HT-29 (cell line): ENCODE measurements at regions not wholly inside any gene's neighbourhood (a gene's known extent, or its start where the extent isn't known, plus 50 kb on each side); places are given as distances from the start of the nearest gene placed in this dataset.
"Not testable (repeated sequence)": the region's sequence is repeated elsewhere in the genome, so short reads cannot be mapped to it uniquely, and the experiment has no call there.

Experiments
- DNase-seq: peaks from one replicate; pipeline ENCODE4 v3.0.0-alpha.2; 2015; ENCODE audit warnings: low spot score

DNA sequence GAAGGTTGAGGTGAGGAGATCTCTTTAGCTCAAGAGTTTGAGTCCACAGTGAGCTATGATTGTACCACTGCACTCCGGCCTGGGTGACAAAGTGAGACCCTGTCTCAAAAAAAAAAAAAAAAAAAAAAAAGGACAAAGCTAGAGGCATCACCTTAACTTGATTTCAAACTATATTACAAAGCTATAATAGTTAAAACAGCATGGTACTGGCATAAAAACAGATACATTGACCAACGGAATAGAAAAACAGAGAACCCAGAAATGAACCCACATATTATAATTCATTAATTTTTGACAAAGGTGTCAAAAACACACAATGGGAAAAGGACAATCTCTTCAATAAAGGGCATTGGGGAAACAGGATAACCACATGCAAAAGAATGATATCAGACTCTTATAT, 50.8 kb upstream of the MBOAT1 start:
- no peak for DNase-seq

DNA sequence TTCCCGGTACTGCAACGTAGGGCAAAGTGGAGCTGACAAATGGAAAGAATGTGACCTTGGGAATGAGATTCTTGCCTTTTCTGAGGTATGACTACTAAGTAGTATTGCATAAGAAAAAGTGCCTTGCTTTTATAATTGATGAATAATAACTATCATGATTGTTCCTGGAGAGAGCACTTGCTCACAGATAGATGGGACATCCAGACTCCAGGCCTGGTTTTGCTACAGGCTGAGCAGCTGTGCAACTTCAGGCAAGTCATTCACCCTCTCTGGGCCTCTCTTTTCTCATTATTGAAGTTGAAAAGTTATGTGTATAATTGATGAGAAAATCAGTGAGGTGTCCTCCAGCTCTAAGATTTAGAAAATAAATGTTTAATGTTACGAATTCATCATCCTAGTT, 53.6 kb upstream of the MBOAT1 start:
- no peak for DNase-seq

DNA sequence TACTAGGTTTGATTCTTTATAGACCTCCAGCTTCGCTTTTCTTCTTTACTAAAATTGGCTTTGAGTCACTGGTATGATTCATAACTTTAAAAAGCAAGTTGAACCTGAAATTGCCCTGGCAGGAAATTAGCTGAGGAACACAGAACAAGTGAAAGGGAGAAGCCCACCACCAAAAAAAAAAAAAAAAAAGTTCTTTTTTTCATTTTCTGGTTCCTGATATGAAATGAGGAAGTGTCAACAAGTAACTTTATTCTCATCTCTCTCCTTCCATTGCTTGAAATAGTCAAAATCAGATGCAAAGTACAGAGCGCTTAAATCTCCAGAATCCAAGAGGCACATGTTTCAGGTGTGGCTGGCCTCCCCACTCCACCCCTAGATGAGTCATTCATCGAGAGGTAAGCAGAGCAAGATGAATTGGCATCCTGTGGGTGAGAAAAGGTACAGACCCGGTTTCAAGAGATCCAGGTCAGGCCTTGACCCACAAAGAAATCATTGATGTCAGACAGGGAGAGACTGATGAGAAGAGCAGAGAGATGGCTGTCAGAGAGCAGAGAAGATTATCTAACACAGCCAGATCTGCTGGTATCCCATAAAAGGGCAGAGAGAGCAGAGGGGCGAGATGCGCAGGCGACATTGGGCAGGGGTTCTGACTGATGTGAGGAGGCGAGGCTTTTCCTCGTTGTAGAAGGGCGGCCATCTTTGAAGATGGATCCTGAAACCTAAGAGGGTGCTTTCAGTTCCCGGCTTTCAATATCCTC, 54.8 kb upstream of the MBOAT1 start:
- DNase-seq: peak; percentile 14

DNA sequence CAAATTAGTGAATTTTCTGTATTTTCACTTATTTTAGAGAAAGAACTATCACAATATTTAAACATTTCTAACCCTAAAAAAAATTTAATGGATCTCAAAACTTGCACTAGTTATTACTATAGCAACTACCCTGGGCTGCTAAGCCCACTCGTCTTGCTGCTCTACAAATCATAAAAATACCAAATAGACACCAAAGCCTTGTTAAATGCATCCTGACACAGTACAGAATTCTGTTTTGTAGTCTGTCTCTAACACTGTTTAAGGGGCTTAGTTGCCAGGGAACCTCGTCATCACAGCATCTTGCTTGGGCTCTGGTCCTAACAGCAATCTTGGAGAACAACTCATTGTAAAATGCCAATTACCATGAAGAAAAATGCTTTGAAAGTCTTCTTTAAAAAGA, 56.9 kb upstream of the MBOAT1 start:
- no peak for DNase-seq

DNA sequence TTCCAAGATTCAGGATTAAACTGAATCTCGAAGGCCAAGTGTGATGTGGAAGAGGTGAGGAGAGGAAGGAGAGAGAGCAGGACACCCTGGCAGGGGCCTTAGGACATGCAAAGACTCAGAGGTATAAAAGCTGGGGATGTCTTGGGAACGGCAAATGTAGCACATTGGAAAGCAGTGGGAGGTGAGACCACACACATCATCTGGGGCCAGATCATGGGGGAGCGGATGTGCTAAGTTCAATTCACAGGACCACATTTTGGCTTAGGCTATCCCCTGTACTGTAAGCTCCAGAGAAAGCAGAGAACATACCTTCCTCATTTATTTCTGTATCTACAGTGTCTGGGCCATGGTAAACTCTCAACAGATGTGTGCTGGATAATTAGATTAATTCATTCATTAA, 59.5 kb upstream of the MBOAT1 start:
- DNase-seq: no peak

DNA sequence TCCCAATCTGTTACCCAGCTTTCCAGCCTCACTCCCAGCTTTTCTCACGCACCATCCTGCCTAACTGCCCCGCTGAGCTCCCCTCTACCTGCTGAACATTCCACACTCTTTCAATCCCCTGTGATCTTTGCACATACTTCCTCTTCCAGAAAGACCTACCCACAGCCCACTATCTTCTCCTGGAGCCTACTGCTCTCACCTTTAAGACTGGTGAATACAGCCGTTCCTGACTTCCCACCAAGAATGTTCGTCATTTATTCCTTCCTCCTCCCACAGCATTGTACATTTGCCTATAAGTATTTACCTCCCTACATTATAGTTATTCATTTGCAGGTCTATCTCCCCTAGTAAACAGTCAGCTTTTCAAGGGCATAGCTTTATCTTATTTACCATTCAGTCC, 61.9 kb upstream of the MBOAT1 start:
- DNase-seq: no peak

DNA sequence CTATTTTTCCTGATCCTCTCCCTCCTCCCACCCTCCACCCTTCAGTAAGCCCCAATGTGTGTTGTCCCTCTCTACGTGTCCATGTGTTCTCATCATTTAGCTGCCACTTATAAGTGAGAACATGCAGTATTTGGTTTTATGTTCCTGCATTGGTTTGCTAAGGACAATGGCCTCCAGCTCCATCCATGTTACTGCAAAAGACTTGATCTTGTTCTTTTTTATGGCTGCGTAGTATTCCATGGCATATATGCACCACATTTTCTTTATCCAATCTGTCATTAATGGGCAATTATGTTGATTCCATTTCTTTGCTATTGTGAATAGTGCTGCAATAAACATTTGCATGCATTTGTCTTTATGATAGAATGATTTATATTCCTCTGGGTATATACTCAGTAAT, 63.6 kb upstream of the MBOAT1 start:
- DNase-seq: not testable (repeated sequence)

DNA sequence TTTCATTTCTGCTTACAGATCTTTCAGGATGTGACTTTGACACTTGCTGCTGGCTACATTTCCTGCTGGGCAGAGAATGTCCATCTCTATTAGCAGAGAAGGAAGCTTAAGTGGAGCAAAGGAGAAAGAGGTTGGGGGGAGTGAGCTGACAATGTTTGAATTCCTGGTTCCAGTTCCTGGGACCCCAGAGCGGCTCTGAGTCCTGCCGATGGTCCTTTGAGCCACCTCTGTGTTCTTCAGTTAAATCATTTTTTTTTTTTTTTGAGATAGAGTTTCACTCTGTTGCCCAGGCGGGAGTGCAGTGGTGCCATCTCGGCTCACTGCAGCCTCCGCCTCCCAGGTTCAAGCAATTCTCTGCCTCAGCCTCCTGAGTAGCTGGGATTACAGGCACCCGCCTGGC, 65.5 kb upstream of the MBOAT1 start:
- not testable (repeated sequence) for DNase-seq

DNA sequence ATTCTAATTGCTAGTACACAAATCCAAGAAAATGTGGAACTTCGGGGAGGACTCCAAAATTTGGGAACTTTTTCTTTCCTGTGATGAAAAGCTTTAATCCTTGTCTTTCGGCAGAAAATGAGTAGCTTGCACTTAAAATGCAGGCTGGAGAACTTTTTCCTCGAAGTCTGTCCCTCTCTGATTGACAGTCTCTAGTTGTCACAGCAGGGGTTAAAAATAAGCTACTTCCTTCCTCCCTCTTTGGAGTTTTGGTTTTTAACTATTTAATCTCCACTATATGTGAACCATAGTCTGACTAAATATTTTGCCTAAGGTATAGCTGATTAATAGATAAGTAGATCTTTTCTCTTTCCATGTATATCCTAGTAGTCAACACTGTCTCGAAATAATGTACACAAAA, 66.8 kb upstream of the MBOAT1 start:
- DNase-seq: no peak

DNA sequence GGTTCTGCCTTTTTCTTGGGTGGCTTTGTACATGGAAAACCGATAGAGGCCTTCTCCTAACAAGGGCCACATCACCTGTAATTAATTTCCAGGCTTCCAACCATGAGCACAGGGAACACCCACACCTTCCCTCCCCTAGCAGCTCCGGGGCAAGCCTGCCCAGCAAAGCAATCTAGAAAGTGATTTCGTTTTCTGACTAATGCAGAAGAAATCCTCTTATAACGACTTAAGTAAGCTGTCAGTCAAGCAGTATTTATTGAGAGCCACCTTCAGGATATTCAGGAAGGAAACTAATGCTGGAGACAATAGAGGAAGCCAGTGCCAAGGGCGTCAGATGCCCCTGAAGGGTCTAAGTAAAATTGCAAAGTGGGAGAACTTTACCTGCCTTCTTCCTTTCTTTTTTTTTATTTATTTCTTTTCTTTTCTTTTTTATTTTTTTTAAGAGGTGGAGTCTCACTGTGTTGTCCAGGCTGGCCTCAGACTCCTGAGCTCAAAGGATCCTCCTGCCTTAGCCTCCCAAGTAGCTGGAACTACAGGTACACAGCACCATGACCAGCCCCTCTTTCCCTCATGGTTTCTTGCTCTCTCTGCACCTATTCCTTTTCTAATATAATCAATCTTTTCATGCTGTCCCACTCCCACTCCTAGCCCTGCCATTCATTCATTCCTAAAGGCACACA, 67.5 kb upstream of the MBOAT1 start:
- DNase-seq: no peak

DNA sequence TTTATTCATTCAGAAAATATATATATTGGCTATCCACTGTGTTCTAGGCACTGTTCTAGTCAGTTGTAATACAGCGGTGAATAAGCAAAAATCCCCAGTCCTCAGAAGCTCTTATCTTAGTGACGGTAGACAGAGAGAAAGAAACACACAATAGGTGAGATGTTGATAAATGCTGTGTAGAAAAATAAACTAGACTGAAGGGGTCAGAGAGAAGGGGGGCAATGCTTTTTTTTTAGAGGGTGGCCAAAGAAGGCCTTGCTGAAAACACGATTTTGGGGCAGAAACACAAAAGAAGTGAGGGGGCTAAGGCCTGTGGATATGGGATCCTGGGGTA, 68.0 kb upstream of the MBOAT1 start:
- no peak for DNase-seq

DNA sequence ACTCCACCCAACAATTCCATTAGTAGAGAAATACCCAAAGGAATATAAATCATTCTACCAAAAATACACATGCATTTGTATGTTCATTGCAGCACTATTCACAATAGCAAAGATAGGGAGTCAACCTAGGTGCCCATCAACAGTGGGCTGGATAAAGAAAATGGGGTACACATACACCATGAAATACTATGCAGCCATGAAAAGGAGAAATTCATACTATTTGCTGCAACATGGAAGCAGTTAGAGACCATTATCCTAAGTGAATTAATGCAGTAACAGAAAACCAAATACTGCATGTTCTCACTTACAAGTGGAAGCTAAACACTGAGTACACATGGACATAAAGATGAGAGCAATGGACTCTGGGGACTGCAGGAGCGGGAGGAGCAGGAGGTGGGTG, 72.4 kb upstream of the MBOAT1 start:
- no peak for DNase-seq

DNA sequence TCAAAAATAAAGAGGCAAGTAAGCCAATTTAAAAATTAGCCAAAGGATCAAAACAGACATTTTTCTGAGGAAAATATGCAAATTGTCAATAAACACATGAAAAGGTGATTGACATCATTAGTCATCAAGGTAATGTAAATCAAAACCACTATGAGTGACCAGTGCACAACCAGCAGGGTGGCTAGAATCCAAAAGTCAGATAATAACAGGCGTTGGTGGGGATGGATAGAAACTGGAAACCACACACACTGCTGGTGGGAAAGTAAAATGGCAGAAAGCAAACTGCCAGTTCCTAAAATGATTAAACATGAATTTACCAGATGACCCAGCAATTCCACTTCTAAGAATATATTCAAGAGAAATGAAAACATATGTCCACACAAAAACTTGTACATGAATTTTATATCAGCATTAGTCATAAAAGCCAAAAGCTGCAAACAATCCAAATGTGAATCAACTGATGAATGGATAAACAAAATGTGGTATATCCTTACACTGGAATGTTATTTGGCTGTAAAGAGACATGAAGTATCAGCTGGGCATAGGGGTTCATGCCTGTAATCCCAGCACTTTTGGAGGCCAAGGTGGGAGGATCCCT, 74.8 kb upstream of the MBOAT1 start:
- no peak for DNase-seq

DNA sequence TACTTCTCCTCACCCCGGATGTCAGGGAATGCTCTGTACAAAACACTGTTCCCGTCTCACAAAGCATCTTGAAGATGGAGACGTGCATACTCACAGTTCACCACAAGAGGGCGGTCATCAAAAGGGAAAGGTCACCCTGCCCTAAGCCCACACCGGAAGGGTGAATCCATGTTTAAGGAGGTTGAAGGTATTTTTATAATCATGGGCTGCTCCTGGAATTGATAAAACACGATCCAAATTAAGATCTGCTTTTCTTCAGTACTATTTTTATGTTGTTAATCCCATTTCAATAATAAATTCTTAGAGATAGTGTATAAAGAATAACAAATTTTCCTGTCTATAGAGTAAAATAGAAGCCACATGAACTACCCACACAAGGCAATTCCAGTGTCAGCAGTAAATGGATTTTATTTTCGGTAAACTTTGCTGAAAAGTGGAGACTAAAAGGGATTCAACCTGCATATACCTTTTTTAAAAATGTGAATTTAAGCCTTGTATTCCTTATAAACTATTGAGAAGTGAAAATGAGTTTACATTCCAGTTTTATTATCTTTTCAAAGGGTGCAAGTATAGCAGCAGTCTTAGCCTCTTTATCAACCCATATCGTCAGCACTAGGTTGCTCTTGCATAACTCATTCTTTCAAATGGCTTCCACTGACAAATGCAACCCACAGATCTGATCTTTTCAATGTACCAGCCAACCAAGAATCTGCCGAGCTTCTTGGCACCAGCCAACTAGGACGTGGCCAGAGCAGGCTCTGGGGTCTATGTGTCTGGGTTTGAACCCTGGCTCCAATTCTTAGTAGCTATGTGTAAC, 79.7 kb upstream of the MBOAT1 start:
- DNase-seq: peak; percentile 92

DNA sequence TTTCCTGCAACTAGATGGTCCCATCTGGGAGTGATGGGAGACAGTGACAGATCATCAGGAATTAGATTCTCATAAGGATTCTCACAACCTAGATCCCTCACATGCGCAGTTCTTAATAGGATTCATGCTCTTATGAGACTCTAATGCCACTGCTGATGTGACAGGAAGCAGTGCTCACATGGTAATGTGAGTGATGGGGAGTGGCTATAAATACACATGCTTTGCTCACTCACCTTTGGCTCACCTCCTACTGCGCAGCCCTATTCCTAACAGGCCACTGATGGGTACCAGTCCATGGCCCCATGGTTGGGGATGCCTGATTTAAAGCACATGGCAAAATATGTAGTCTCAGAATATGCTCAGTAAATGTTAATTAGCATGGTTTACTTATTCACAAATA, 80.6 kb upstream of the MBOAT1 start:
- no peak for DNase-seq

DNA sequence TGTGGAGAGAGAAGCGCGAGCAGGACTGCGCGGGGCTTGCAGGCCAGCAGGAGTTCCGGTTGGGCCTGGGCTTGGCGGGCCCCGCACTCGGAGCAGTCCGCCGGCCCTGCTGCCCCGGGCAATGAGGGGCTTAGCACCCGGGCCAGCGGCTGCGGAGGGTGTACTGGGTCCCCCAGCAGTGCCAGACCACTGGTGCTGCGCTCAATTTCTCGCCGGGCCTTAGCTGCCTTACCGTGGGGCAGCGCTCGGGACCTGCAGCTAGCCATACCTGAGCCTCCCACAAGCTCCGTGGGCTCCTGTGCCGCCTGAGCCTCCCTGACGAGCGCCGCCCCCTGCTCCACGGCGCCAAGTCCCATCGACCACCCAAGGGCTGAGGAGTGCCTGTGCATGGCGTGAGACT, 89.0 kb upstream of the MBOAT1 start:
- DNase-seq: no peak

DNA sequence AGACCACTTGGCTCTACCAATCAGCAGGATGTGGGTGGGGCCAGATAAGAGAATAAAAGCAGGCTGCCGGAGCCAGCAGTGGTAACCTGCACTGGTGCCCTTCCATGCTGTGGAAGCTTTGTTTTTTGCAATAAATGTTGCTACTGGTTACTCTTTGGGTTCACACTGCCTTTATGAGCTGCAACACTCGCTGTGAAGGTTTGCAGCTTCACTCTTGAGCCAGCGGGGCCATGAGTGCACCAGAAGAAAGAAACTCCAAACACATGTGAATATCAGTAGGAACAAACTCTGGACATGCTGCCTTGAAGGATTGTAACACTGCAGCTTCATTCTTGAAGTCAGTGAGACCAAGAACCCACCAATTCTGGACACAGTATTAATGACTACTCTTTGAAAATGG, 89.9 kb upstream of the MBOAT1 start:
- DNase-seq: no peak

DNA sequence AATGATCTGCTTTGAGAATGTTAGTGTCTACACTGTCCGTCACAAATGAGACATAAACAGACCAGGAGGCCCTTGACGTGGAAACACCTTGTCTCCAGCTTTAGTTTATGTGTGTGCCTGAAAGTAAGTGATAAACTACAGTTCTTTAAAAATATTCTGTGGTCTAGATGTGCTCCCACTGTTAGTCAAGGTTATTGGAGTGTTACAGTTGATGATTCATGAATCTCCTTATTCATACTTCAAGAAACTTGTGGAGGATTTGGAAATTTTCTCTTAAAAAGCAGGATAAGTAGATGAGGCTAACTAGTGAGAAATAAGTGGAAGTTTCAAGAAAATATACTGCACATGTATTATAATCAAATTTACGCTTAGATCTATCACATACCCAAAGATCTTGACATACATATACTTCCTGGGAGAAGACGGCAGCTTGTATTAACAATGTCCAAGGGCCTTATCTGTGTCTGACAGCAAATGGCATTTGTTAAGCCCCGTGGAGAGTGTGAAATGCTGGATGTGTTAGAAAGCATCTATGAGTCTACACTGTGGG, 90.5 kb upstream of the MBOAT1 start:
- DNase-seq: no peak

DNA sequence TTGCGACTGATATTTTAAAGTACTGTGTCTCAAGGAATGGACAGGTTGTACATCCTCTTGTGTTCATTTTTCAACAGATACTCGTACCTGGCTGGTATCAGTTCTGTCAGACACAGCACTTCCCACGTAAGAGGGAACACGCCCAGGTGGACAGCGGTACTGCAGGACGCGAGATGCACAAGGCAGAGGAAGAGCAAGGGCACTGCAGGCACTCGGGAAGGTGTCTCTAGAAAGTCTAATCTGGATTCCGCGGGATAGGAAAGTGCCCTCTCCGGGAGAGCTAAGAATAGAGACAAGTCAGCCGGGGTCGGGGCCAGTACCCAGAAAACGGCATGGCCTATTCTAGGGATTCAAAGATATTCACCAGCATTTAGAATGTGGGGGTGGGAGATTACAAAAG, 94.2 kb upstream of the MBOAT1 start:
- DNase-seq: no peak

DNA sequence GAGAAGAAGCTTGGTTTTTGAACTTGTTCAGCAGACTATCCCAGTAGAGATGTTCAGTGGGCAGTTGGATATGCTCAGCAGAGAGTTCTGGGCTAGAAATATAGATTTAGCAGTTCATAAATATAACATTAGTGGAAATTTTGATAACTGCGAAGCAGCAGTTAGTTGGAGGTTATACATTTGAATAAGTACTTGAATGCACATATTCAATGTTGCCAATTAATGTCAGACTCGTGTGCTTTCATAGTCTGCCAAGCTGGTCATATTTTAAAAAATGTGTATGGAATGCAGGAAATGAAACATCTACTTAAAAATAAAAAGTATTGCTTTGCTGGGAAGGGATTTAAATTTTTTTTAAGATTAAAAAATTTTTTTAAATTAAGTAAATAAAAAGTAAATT, 92.5 kb upstream of the E2F3 start:
- DNase-seq: no peak

DNA sequence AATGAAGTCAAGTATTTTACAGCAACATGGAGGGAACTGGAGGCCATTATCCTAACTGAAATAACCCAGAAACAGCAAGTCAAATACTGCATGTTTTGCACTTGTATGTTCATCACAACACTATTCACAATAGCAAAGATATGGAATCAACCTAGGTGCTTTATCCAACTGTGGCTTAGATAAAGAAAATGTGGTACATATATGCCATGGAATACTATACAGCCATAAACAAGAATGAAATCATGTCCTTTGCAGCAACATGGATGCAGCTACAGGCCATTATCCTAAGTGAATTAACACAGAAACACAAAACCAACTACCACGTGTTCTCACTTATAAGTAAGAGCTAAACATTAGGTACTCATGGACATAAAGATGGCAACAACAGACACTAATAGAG, 91.5 kb upstream of the E2F3 start:
- no peak for DNase-seq

DNA sequence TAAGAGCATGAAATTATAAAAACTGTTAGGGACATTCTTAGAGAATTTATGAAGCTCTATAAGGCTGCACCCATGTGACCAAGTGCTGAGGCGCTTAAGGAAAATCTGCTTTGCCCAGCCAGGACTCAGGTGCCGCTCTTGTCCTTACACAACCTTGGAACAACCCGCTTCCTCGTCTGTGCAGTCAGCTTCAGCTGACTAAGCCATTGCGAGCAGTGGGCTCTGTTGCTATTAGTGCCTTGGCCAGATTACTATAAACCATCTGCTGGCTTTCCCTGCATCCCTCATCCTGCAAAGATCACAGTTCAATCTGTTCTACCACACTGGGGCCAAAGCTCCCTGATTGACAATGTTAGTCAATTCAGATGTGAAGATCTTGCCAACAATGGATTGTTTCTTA, 89.1 kb upstream of the E2F3 start:
- no peak for DNase-seq
